Stomach (tissue), 4 donors: ENCODE measurements at regions not wholly inside any gene's neighbourhood (a gene's known extent, or its start where the extent isn't known, plus 50 kb on each side); places are given as distances from the start of the nearest gene placed in this dataset.

ENCODE experiments used
- CTCF ChIP-seq, 7 experiments: fragments of 450-650 bp in 4 of 7; fragments of 200-600 bp in 3 of 7; sonication (generic) in 3 of 7; IDR thresholded peaks; one replicate each; pipeline ENCODE4 v1.5.1; 2016 to 2019; ENCODE audit warnings: antibody characterized with exemption in 7 of 7, control low read depth in 2 of 7, mild to moderate bottlenecking in 1 of 7
- POLR2A ChIP-seq, 4 donors: fragments of 450-650 bp; IDR thresholded peaks; one replicate each; pipeline ENCODE4 v1.6.1; 2016; ENCODE audit warnings: antibody characterized with exemption in 4 of 4, control low read depth in 2 of 4, mild to moderate bottlenecking in 1 of 4, moderate library complexity in 1 of 4
- POLR2AphosphoS5 ChIP-seq, 3 donors: sonication (generic); formaldehyde crosslinking; IDR thresholded peaks; one replicate each; pipeline ENCODE4 v1.6.1; 2016; ENCODE audit warnings: antibody characterized with exemption in 3 of 3

DNA sequence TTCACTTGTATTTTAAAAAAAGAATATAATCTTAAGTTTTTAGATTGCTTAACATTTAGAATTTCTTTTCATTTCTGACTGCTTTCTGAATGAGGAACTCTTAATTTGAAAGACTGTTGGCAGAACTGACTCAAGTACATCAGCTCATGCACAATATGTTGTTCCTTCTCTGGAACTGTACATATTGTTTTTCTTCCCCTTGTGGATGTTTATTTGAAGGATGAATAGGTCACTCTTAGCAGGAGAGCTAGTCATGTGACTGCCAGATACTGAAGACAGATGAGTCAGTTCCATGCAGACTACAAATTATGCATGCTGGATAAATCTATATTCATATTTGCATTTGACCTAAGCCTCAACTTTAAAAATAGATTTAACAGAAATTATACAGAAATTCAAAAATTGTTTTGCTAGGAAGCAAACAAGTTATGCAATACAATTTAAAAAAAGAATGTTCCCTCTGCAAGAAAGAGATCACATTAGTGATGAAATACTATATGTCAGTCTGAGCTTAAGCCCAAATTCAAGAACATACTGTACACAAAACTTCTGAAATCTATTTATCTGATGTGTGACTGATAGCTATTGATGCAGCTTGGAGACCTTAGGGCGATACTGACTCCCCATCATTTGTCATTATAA lies 1274.9 kb upstream of the GJE1 start:
- TF ChIP-seq POLR2A (IDR thresholded peaks at IDR 0.05) (no peak), POLR2AphosphoS5 (IDR thresholded peaks at IDR 0.05) (peak; percentile 44 to 69 (median 62)), CTCF (IDR thresholded peaks at IDR 0.05) (no peak)
